PC-3 (cell line): ENCODE measurements at regions not wholly inside any gene's neighbourhood (a gene's known extent, or its start where the extent isn't known, plus 50 kb on each side); places are given as distances from the start of the nearest gene placed in this dataset.

ENCODE experiments used
- ATAC-seq: fragments of 200-7000 bp; cut with Tn5 transposase; 2 replicates; pipeline ENCODE4 v1.9.1; 2020; ENCODE audit warnings: mild to moderate bottlenecking, moderate library complexity
- BruUV-seq: library from RNA; stranded (reverse); fragments of 400-500 nt; replicated peaks from 2 replicates; lab custom pipeline; 2021; lab: Mats Ljungman, UMichigan
- CTCF ChIA-PET: fragments of 300-600 bp; sonication (Branson Sonifier 250); formaldehyde crosslinking; loops from one replicate; lab custom pipeline; 2022; ENCODE audit warnings: antibody characterized with exemption; lab: Charles Lee
- POLR2A ChIA-PET: fragments of 300-600 bp; sonication (Branson Sonifier 250); formaldehyde crosslinking; loops from one replicate; lab custom pipeline; 2022; ENCODE audit warnings: antibody characterized with exemption; ENCODE audit not compliant: unreplicated experiment; lab: Charles Lee
- DNase-seq: peaks from one replicate; pipeline ENCODE4 v3.0.0-alpha.2; 2015
- H2AFZ ChIP-seq: fragments of 300-600 bp; sonication (generic); 2 replicates; pipeline ENCODE4 v1.6.0; 2016; ENCODE audit warnings: antibody characterized with exemption, low read length
- H3F3A ChIP-seq: fragments of 300-600 bp; sonication (generic); one replicate; pipeline ENCODE4 v1.6.0; 2017; ENCODE audit warnings: antibody characterized with exemption, low read length, control low read depth, mild to moderate bottlenecking; ENCODE audit not compliant: unreplicated experiment
- H3K27ac ChIP-seq: fragments of 300-600 bp; sonication (generic); 2 replicates; pipeline ENCODE4 v1.5.1; 2016; ENCODE audit warnings: mild to moderate bottlenecking, low read length
- H3K27me3 ChIP-seq: fragments of 300-600 bp; sonication (generic); 2 replicates; pipeline ENCODE4 v1.6.1; 2016; ENCODE audit warnings: low read length, mixed read lengths
- H3K36me3 ChIP-seq: fragments of 300-600 bp; sonication (generic); 2 replicates; pipeline ENCODE4 v1.6.1; 2016; ENCODE audit warnings: low read depth, mixed run types, low read length, mixed read lengths
- H3K4me1 ChIP-seq: fragments of 300-600 bp; sonication (generic); 2 replicates; pipeline ENCODE4 v1.5.1; 2016; ENCODE audit warnings: low read length; ENCODE audit not compliant: insufficient read depth
- H3K4me2 ChIP-seq: fragments of 300-600 bp; sonication (generic); 2 replicates; pipeline ENCODE4 v1.6.0; 2016; ENCODE audit warnings: low read length
- H3K4me3 ChIP-seq: fragments of 300-600 bp; sonication (generic); 2 replicates; pipeline ENCODE4 v1.5.1; 2016; ENCODE audit warnings: mild to moderate bottlenecking, low read length, mixed read lengths
- H3K79me2 ChIP-seq: fragments of 300-600 bp; sonication (generic); 2 replicates; pipeline ENCODE4 v1.6.1; 2017; ENCODE audit warnings: low read length, mixed read lengths
- H3K9ac ChIP-seq: fragments of 300-600 bp; sonication (generic); 2 replicates; pipeline ENCODE4 v1.6.0; 2016; ENCODE audit warnings: mild to moderate bottlenecking, low read length
- H3K9me2 ChIP-seq: fragments of 300-600 bp; sonication (generic); replicated peaks from 2 replicates; pipeline ENCODE4 v1.6.1; 2016; ENCODE audit warnings: mixed run types, low read length, mixed read lengths
- H3K9me3 ChIP-seq: fragments of 300-600 bp; sonication (generic); 2 replicates; pipeline ENCODE4 v1.6.1; 2016; ENCODE audit warnings: low read length, mixed read lengths
- H4K20me1 ChIP-seq: fragments of 300-600 bp; sonication (generic); 2 replicates; pipeline ENCODE4 v1.6.1; 2016; ENCODE audit warnings: low read length, mixed read lengths
- CTCF ChIP-seq: fragments of 300-600 bp; sonication (generic); conservative IDR thresholded peaks from 2 replicates; pipeline ENCODE4 v1.5.1; 2017; ENCODE audit warnings: antibody characterized with exemption, low read depth, mild to moderate bottlenecking, low read length
- EZH2 ChIP-seq: fragments of 300-600 bp; sonication (generic); IDR thresholded peaks from one replicate; pipeline ENCODE4 v1.6.1; 2017; ENCODE audit warnings: antibody characterized with exemption, mild to moderate bottlenecking, low read length; ENCODE audit not compliant: unreplicated experiment
- EZH2phosphoT487 ChIP-seq: fragments of 300-600 bp; sonication (generic); IDR thresholded peaks from 2 replicates; pipeline ENCODE4 v1.6.1; 2018; ENCODE audit warnings: mild to moderate bottlenecking, antibody characterized with exemption, low read length, borderline replicate concordance
- intact Hi-C: fragments of 100-400 bp; cut with micrococcal nuclease; formaldehyde crosslinking; loops from 2 replicates; pipeline ENCODE4 v1.9.0; 2023

GRCh38 chr14:58783792-58784511, 146.2 kb downstream of the DACT1 start:
- Histone ChIP-seq H3F3A (no peaks in the 10 kb centered on the region), H3K79me2 (no peaks in the 10 kb centered on the region), H4K20me1 (no peaks in the 10 kb centered on the region), H3K4me3 (no peak overlapping the region), H2AFZ (no peak overlapping the region), H3K4me2 (no peak overlapping the region), H3K27ac (no peak overlapping the region), H3K9me2 (no peaks in the 10 kb centered on the region), H3K9ac (no peak overlapping the region), H3K4me1 (no peaks in the 10 kb centered on the region), H3K9me3 (no peaks in the 10 kb centered on the region), H3K36me3 (no peaks in the 10 kb centered on the region), H3K27me3 (peaks cover 83% of the 10 kb centered on the region)
- ATAC-seq (no peak), DNase-seq (no peak)
- intact Hi-C loops, result no loop called here
- TF ChIP-seq CTCF (no peak), EZH2phosphoT487 (no peak), EZH2 (no peak)
- POLR2A ChIA-PET, result no interaction called here
- CTCF ChIA-PET, result no interaction called here
- no TSS peak for BruUV-seq

DNA sequence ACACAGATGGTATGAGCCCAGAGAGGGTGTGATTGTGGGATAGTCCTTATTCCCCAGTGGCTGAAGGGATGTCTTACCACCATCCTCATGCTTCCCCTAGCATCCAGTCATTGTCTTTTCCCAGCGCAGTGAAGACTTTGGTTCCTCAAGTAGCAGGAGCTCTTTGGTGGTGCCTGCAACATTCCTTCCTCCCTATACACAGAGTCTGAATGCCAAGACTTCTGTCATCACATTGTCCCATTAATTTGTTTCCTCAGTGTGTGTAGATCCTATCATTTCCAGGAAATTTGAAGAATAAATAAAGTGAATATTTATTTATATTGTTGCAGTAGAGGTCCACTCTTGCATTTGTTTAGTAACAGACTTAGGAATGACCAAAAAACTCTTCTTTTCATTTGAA, 147.2 kb downstream of the DACT1 start:
- Histone ChIP-seq H3K4me1 (no peaks in the 10 kb centered on the region), H3K36me3 (no peaks in the 10 kb centered on the region), H3K27me3 (peaks cover 85% of the 10 kb centered on the region), H2AFZ (no peak overlapping the region), H3F3A (no peaks in the 10 kb centered on the region), H4K20me1 (no peaks in the 10 kb centered on the region), H3K9me3 (no peaks in the 10 kb centered on the region), H3K27ac (no peak overlapping the region), H3K4me2 (no peak overlapping the region), H3K4me3 (no peak overlapping the region), H3K79me2 (no peaks in the 10 kb centered on the region), H3K9me2 (no peaks in the 10 kb centered on the region), H3K9ac (no peak overlapping the region)
- intact Hi-C loops, result no loop called here
- ChIA-PET CTCF (no interaction called here), POLR2A (no interaction called here)
- TF ChIP-seq EZH2 (no peak), CTCF (no peak), EZH2phosphoT487 (no peak)
- no peak for DNase-seq
- ATAC-seq, result no peak
- BruUV-seq, result no TSS peak

- POLR2A ChIA-PET, result no interaction called here
- no TSS peak for BruUV-seq
- intact Hi-C loops, result no loop called here
- Histone ChIP-seq H3K4me3 (no peak overlapping the region), H3K9me2 (no peaks in the 10 kb centered on the region), H3K27ac (no peak overlapping the region), H3K4me1 (no peaks in the 10 kb centered on the region), H3K9me3 (no peaks in the 10 kb centered on the region), H3K36me3 (no peaks in the 10 kb centered on the region), H2AFZ (no peak overlapping the region), H4K20me1 (no peaks in the 10 kb centered on the region), H3K27me3 (peaks cover 85% of the 10 kb centered on the region), H3F3A (no peaks in the 10 kb centered on the region), H3K4me2 (no peak overlapping the region), H3K79me2 (no peaks in the 10 kb centered on the region), H3K9ac (no peak overlapping the region)
- DNase-seq, result no peak
- TF ChIP-seq CTCF (no peak), EZH2 (no peak), EZH2phosphoT487 (no peak)
- CTCF ChIA-PET, result no interaction called here
- no peak for ATAC-seq
Measured at GRCh38 chr14:58785701-58786100, 147.9 kb downstream of the DACT1 start.
